ENCODE measurements at regions not wholly inside any gene's neighbourhood (a gene's known extent, or its start where the extent isn't known, plus 50 kb on each side); places are given as distances from the start of the nearest gene placed in this dataset.
"Not testable (repeated sequence)": the region's sequence is repeated elsewhere in the genome, so short reads cannot be mapped to it uniquely, and the experiment has no call there.

GRCh38 chr10:83371696-83372490, 767.4 kb upstream of the GHITM start:
- DNase-seq = no peak

GRCh38 chr10:83372646-83373045, 766.7 kb upstream of the GHITM start:
- DNase-seq = no peak

- DNase-seq = peak; percentile 11
These were observed 765.6 kb upstream of the GHITM start for GRCh38 chr10:83373671-83374070.

GRCh38 chr10:83374741-83375140, 764.6 kb upstream of the GHITM start:
- no peak for DNase-seq

GRCh38 chr10:83375274-83375673, 764.0 kb upstream of the GHITM start:
- no peak for DNase-seq

- no peak for DNase-seq
These were observed 741.5 kb upstream of the GHITM start for GRCh38 chr10:83397806-83398205.

GRCh38 chr10:83410570-83410969, 728.7 kb upstream of the GHITM start:
- no peak for DNase-seq

- DNase-seq = no peak
These were observed 714.0 kb upstream of the GHITM start for GRCh38 chr10:83425306-83425705.

- DNase-seq = peak; percentile 43
These were observed 712.2 kb upstream of the GHITM start for GRCh38 chr10:83427101-83427500.

GRCh38 chr10:83432261-83433045, 706.9 kb upstream of the GHITM start:
- DNase-seq = no peak

GRCh38 chr10:83433705-83434104, 705.6 kb upstream of the GHITM start:
- no peak for DNase-seq

- no peak for DNase-seq
These were observed 691.3 kb upstream of the GHITM start for GRCh38 chr10:83448013-83448412.

- DNase-seq = no peak
These were observed 680.7 kb upstream of the GHITM start for GRCh38 chr10:83458611-83459010.

GRCh38 chr10:83459124-83459523, 680.2 kb upstream of the GHITM start:
- DNase-seq = no peak

- DNase-seq = no peak
These were observed 669.5 kb upstream of the GHITM start for GRCh38 chr10:83469728-83470331.

- DNase-seq = no peak
These were observed 663.1 kb upstream of the GHITM start for GRCh38 chr10:83476211-83476610.

GRCh38 chr10:83489161-83489560, 650.1 kb upstream of the GHITM start:
- no peak for DNase-seq

- no peak for DNase-seq
These were observed 647.3 kb upstream of the GHITM start for GRCh38 chr10:83492004-83492403.

- DNase-seq = no peak
These were observed 626.6 kb upstream of the GHITM start for GRCh38 chr10:83512681-83513080.

GRCh38 chr10:83515001-83515400, 624.3 kb upstream of the GHITM start:
- no peak for DNase-seq

- DNase-seq = peak; percentile 4
These were observed 622.5 kb upstream of the GHITM start for GRCh38 chr10:83516788-83517187.

GRCh38 chr10:83517456-83517855, 621.9 kb upstream of the GHITM start:
- peak; percentile 62 for DNase-seq

GRCh38 chr10:83518779-83519178, 620.5 kb upstream of the GHITM start:
- DNase-seq = no peak

- not testable (repeated sequence) for DNase-seq
These were observed 618.9 kb upstream of the GHITM start for GRCh38 chr10:83520386-83520785.
